ENCODE measurements at regions not wholly inside any gene's neighbourhood (a gene's known extent, or its start where the extent isn't known, plus 50 kb on each side); places are given as distances from the start of the nearest gene placed in this dataset.
"Not testable (repeated sequence)": the region's sequence is repeated elsewhere in the genome, so short reads cannot be mapped to it uniquely, and the experiment has no call there.

DNA sequence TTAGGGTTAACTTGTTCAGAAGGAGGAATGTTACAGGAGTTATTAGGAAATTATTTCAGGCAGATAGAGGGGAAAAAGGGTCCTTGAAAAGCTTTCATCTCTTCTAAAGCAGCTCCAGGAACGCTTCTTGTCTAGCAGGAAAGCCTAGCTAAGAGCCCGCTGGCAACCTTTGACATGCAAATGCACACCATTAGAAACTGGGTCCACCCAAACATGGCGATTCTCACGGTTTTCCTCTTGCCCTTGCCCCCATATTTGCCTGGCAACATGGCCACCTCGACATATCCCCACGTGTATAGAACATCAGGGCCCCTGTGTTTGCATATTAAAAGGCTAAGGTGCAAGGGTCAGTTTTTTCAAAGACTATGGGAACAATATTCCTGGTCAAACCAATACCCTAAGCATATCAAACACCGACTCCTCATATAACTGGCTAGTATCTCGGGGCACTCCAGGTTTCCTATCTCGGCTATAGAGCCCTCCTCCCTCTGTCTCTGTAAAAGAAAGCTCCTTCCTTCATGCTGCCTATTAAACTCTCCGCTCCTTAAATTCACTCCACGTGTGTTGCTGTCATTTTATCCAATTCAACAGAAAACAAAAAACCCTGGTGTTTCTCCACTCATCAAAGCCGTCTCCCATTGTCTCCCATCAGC is 268.9 kb upstream of the HSFY2 start:
- DNase-seq: no peak

- no peak for DNase-seq
Observed at GRCh38 chrY:19026631-19027030, 253.1 kb upstream of the HSFY2 start.

DNA sequence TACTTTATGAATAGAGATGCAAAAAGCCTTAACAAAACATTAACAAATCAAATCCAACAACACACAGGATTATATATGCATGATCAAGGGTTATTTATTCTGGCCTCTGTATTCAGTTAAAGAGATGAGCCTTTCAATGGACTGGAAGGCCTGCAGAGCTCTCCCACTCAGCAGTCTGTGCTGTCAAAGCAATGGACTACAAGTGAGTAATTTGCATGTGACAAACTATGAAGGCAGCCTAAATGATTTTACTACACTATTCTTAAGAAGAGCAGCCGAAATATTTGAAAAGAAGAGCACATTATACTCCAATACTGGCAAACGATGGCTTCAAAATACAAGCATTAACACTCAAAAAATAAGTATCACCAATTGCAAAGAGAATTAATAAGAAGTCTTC is 250.4 kb upstream of the HSFY2 start:
- no peak for DNase-seq

GRCh38 chrY:19020193-19020592 is 246.7 kb upstream of the HSFY2 start:
- DNase-seq: no peak

DNA sequence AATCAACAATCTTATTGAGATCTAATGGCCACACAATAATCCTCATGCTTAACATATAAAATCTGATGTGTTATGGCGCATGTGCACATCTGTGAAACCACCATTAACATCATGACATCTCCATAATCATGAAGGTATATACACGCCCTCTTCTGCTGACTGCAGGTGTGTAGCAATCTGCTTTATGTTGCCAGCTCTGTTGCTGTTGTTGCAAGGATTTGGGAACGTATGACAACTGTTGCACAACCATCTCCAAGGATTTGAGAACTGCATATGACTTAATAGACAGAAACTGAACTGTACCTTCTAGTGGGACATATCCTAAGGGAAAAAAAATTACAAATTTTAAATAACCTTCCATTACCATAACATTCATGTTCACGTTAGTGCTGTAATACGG is 243.5 kb upstream of the HSFY2 start:
- DNase-seq: no peak

GRCh38 chrY:19015854-19016253 is 242.3 kb upstream of the HSFY2 start:
- no peak for DNase-seq

DNA sequence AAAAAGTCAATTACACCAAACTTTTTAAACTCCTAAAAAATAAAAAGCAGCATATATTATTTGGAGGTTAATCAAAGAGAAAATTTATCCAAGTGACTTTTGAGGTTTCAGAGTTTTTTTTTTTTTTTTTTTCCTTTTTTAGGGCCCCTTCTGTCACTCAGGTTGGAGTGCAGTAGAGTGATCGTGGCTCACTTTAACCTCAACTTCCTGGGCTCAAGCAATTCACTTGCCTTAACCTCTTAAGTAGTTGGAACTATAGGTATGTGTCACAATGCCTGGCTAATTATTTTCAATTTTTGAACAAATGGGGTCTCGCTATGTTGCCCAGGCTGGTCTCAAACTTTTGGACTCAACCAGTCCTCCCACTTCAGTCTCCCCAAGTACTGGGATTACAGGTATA is 241.7 kb upstream of the HSFY2 start:
- DNase-seq: no peak

- no peak for DNase-seq
Observed at GRCh38 chrY:19012985-19013384, 239.4 kb upstream of the HSFY2 start.

DNA sequence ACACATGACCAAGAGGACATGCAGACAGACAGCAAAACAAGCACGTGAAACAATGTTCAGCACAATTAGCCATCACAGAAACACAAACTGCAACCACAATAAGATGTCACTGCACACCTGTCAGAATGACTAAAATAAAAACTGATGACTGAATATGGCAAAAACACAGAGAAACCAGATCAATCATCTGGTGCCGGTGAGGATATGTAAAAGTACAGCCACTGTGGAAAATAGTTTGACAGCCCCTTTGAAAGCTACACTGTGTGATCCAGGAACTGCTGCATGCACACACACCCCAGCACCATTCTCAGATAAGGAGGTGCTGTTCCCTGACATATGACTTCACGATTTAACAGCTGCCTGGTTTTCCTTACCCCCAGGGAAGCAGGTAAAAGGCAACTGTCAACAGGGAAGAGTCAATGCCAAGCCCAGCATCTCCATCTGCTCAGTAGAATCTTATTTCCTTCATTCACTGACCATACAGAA is 238.1 kb upstream of the HSFY2 start:
- DNase-seq: no peak

- DNase-seq: no peak
Observed at GRCh38 chrY:19006234-19006633, 232.7 kb upstream of the HSFY2 start.

- no peak for DNase-seq
Observed at GRCh38 chrY:19005579-19005978, 232.0 kb upstream of the HSFY2 start.

- no peak for DNase-seq
Observed at GRCh38 chrY:18997635-18998240, 224.2 kb upstream of the HSFY2 start.

- DNase-seq: no peak
Observed at GRCh38 chrY:18993480-18993879, 219.9 kb upstream of the HSFY2 start.

DNA sequence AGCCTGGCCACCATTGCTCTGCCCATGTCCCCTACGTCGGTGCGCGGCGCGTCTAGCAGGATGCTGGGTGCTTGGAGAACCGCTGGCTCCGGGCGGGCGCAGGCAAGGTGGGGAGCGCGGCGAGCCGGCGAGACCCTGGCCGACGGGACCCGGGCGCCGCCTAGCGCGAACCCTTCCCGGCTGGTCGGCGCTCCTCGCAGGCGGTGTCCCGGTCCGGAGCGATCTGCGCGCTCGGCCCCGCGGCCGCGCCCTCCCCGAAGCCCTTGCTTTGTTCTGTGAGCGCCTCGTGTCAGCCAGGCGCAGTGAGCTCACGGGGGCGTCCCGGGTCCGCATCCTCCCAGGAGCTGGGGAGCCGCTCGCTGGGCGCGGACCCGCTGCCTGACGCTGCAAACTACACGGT is 219.1 kb upstream of the HSFY2 start:
- DNase-seq: not testable (repeated sequence)

DNA sequence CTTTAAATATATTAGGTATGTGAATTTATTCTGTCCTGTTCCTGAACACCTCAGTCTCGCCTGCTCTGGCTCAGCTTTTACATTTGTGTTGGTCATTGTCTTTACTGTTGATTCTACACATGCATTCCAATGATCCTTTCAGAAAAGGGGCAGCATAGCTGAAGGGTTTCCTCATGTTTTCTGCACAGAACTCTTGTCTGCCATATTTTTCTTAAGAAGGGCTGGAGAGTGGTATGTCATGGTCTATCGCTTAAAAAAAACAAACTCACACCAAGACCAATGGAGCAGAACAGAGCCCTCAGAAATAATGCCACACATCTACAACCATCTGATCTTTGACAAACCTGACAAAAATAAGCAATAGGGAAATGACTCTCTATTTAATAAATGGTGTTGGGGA is 215.8 kb upstream of the HSFY2 start:
- DNase-seq: no peak

DNA sequence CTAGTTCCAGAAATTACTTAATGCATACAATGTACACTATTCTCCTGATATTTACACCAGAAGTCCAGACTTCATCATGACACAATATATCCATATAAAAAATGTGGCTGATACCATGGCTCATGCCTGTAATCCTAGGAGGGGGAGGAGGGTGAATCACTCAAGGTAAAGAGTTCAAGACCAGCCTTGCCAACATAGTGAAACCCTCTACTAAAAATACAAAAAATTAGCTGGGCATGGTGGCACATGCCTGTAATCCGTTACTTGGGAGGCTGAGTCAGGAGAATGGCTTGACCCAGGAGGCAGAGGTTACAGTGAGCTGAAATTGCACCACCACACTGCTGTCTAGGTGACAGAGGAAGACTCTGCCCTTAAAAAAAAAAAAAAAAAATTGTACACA is 192.5 kb upstream of the HSFY2 start:
- DNase-seq: no peak

DNA sequence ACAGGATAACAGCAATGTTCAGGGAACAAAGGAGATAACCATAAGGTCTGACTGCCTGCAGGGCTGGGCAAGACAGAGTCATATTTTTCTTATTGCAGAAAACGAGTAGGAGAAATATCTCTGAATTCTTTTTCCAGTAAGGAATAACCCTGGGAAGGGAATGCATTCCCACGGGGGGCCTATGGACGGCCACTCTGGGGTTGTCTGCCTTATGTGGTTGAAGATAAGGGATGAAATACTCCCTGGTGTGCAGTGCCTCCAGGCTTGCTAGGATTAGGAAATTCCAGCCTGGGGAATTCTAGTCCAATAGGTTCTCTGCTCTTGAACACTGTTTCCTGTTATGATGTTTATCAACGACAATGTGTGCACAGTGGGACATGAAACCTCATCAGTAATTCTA is 185.3 kb upstream of the HSFY2 start:
- no peak for DNase-seq

GRCh38 chrY:18951657-18952435 is 178.3 kb upstream of the HSFY2 start:
- no peak for DNase-seq

DNA sequence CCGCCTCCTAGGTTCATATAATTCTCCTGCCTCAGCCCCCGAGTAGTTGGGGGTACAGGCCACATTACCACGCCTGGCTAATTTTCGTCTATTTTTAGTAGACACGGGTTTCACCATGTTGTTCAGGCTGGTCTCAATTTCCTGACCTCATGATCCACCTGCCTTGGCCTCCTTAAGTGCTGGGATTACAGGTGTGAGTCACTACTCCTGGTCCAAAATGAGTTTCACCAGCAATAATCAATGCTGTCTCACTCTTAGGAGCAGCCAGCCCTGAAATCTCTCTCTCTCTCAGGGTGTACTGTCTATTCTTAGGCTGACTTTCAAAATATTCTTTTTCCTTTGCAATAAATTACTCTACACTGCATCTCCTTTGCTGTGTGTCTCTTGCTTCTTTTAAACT is 177.5 kb upstream of the HSFY2 start:
- no peak for DNase-seq

DNA sequence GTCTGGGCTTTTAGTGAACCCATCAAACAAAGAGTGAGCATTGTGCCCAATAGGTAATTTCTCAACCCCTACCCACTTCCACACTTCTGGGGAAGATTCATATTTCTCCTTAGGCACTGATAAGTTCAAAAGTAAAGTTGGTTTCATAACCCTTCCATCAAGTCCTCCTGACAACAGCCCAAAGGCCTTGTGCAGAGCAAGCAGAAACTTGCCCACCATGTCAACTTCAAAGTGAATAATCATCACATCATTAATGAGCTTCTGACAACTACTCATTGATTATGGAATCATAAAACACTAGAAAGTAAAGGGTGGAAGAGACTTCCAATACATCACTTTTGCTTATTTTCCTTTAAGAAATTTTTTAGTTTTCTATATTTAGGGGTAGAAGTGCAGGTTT is 163.3 kb upstream of the HSFY2 start:
- DNase-seq: no peak

- DNase-seq: no peak
Observed at GRCh38 chrY:18919256-18919655, 145.7 kb upstream of the HSFY2 start.

- no peak for DNase-seq
Observed at GRCh38 chrY:18912846-18913245, 139.3 kb upstream of the HSFY2 start.

DNA sequence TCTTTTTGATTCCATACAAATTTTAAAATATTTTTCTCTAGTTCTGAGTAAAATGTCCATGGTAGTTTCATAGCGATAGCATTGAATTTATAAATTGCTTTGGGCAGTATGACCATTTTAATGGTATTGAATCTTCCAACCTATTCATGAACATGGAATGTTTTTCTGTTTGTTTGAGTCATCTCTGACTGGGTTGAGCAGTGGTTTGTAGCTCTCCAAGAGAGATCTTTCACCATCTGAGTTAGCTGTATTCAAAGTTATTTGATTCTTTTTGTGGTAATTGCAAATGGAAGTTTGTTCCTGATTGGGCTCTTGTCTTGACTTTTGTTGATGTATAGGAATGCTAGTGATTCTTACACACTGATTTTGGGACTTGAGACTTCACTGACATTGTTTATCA is 136.3 kb upstream of the HSFY2 start:
- DNase-seq: no peak

- DNase-seq: not testable (repeated sequence)
Observed at GRCh38 chrY:18906198-18906597, 132.7 kb upstream of the HSFY2 start.
